G401.6 (cell line): ENCODE measurements at regions not wholly inside any gene's neighbourhood (a gene's known extent, or its start where the extent isn't known, plus 50 kb on each side); places are given as distances from the start of the nearest gene placed in this dataset.

Experiments used
- FAIRE-seq: peaks from 2 replicates; lab custom pipeline; 2012; peaks lifted over from hg19 to GRCh38; lab: Jason Lieb, UNC

- FAIRE-seq, result no peak
Observed at GRCh38 chr4:26020881-26021280, 106.9 kb downstream of the SMIM20 start.

GRCh38 chr4:26021417-26022345, 107.7 kb downstream of the SMIM20 start:
- no peak for FAIRE-seq

GRCh38 chr4:26022346-26023202, 108.6 kb downstream of the SMIM20 start:
- FAIRE-seq, result no peak

GRCh38 chr4:26023203-26023972, 109.4 kb downstream of the SMIM20 start:
- FAIRE-seq, result no peak

GRCh38 chr4:26024079-26024478, 110.1 kb downstream of the SMIM20 start:
- FAIRE-seq, result no peak

GRCh38 chr4:26028133-26028792, 114.2 kb downstream of the SMIM20 start:
- FAIRE-seq, result no peak

GRCh38 chr4:26028793-26029567, 115.0 kb downstream of the SMIM20 start:
- no peak for FAIRE-seq

- FAIRE-seq, result no peak
Observed at GRCh38 chr4:26029568-26030131, 115.6 kb downstream of the SMIM20 start.

GRCh38 chr4:26030260-26030667, 116.2 kb downstream of the SMIM20 start:
- no peak for FAIRE-seq

- no peak for FAIRE-seq
Observed at GRCh38 chr4:26030780-26031179, 116.8 kb downstream of the SMIM20 start.

- no peak for FAIRE-seq
Observed at GRCh38 chr4:26031704-26032103, 117.7 kb downstream of the SMIM20 start.

GRCh38 chr4:26032142-26032541, 118.1 kb downstream of the SMIM20 start:
- no peak for FAIRE-seq

- FAIRE-seq, result no peak
Observed at GRCh38 chr4:26032630-26033317, 118.8 kb downstream of the SMIM20 start.

GRCh38 chr4:26033389-26033788, 119.4 kb downstream of the SMIM20 start:
- no peak for FAIRE-seq

- FAIRE-seq, result no peak
Observed at GRCh38 chr4:26034849-26035248, 120.8 kb downstream of the SMIM20 start.

GRCh38 chr4:26035921-26036320, 121.9 kb downstream of the SMIM20 start:
- no peak for FAIRE-seq

- no peak for FAIRE-seq
Observed at GRCh38 chr4:26039639-26040359, 125.8 kb downstream of the SMIM20 start.

- FAIRE-seq, result no peak
Observed at GRCh38 chr4:26044524-26044923, 130.5 kb downstream of the SMIM20 start.

GRCh38 chr4:26044983-26045382, 131.0 kb downstream of the SMIM20 start:
- no peak for FAIRE-seq
